Esophagus squamous epithelium (tissue), 4 donors: ENCODE measurements at regions not wholly inside any gene's neighbourhood (a gene's known extent, or its start where the extent isn't known, plus 50 kb on each side); places are given as distances from the start of the nearest gene placed in this dataset.

Experiments used
- CTCF ChIP-seq, 6 experiments: fragments of 450-650 bp in 4 of 6; fragments of 200-600 bp in 2 of 6; sonication (generic) in 2 of 6; IDR thresholded peaks; one replicate each; pipeline ENCODE4 v1.5.1; 2016 to 2019; ENCODE audit warnings: antibody characterized with exemption in 6 of 6, mild to moderate bottlenecking in 4 of 6, moderate library complexity in 4 of 6
- POLR2A ChIP-seq, 4 donors: fragments of 450-650 bp; IDR thresholded peaks; one replicate each; pipeline ENCODE4 v1.6.1; 2017; ENCODE audit warnings: antibody characterized with exemption in 4 of 4, mild to moderate bottlenecking in 4 of 4, moderate library complexity in 3 of 4

GRCh38 chr9:36487482-36488388 is 85.0 kb upstream of the MELK start:
- peak in 2 of 6 experiments; percentile 20 to 29 for TF ChIP-seq CTCF (IDR thresholded peaks at IDR 0.05)
- TF ChIP-seq POLR2A (IDR thresholded peaks at IDR 0.05) = peak in 3 of 4 donors; percentile 56 to 90 (median 82)
